ENCODE measurements at regions not wholly inside any gene's neighbourhood (a gene's known extent, or its start where the extent isn't known, plus 50 kb on each side); places are given as distances from the start of the nearest gene placed in this dataset.

DNA sequence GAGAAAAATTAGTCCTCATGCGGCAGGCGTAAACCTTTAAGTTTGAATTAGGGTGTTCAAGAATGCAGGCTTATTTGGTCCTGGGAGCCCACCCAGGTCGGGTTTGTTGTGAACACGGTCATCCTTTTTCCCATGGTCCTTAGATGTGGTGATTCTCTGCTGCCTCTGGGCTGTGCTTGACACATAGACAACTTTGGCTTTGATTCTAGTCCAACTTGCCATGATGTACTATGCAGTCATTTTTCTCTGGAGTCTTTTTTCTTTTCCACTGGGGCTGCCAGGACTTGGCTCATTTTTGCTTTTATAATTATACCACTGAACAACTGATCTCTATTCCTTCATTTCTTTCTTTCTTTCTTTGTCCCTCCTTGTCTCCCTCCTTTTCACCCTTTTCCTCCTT lies 218.6 kb downstream of the SREK1 start:
- TF ChIP-seq CTCF (IDR thresholded peaks at IDR 0.05) (no peak), POLR2A (IDR thresholded peaks at IDR 0.05) (no peak)
